Cardiac septum (tissue), 1 donor: ENCODE measurements at regions not wholly inside any gene's neighbourhood (a gene's known extent, or its start where the extent isn't known, plus 50 kb on each side); places are given as distances from the start of the nearest gene placed in this dataset.
A peak's percentile ranks its signal among the peaks of the same experiment; 100 is the strongest.

Experiments
- DNase-seq: peaks from one replicate; pipeline ENCODE4 v3.0.0-alpha.2; 2020; ENCODE audit warnings: low spot score
- intact Hi-C: fragments of 100-400 bp; cut with DNase I; formaldehyde crosslinking; loops from one replicate; pipeline ENCODE4 v1.14.0; 2022
- donor health status: DM: no; HTN: no; CAD: no.

- intact Hi-C loops = loop anchor here (10.0 kb wide), 1 partner anchor 632 kb away; no protein-coding TSS in a partner anchor
- no peak for DNase-seq
These were observed 150.0 kb upstream of the HAAO start for GRCh38 chr2:42942214-42942989.

GRCh38 chr2:42941633-42942176 is 149.3 kb upstream of the HAAO start:
- DNase-seq = no peak
- intact Hi-C loops = loop anchor here (10.0 kb wide), 1 partner anchor 633 kb away; no protein-coding TSS in a partner anchor

- no peak for DNase-seq
- intact Hi-C loops = loop anchor here (10.0 kb wide), 1 partner anchor 635 kb away; no protein-coding TSS in a partner anchor
These were observed 147.2 kb upstream of the HAAO start for GRCh38 chr2:42939411-42940206.

- intact Hi-C loops = no loop called here
These were observed 146.4 kb upstream of the HAAO start for GRCh38 chr2:42938671-42939370.

GRCh38 chr2:42937171-42937875 is 144.9 kb upstream of the HAAO start:
- intact Hi-C loops = no loop called here
- no peak for DNase-seq

More at GRCh38 chr2:42938671-42939370, 146.4 kb upstream of the HAAO start:
- DNase-seq = no peak

- DNase-seq = no peak
- intact Hi-C loops = no loop called here
These were observed 143.6 kb upstream of the HAAO start for GRCh38 chr2:42935692-42936671.

- intact Hi-C loops = no loop called here
- no peak for DNase-seq
These were observed 142.3 kb upstream of the HAAO start for GRCh38 chr2:42934580-42935186.

GRCh38 chr2:42933824-42934254 is 141.5 kb upstream of the HAAO start:
- DNase-seq = no peak
- intact Hi-C loops = no loop called here

GRCh38 chr2:42932271-42933151 is 140.1 kb upstream of the HAAO start:
- DNase-seq = peak; percentile 49
- intact Hi-C loops = no loop called here

- intact Hi-C loops = no loop called here
These were observed 139.4 kb upstream of the HAAO start for GRCh38 chr2:42931818-42932195.

GRCh38 chr2:42931146-42931817 is 138.9 kb upstream of the HAAO start:
- intact Hi-C loops = no loop called here
- no peak for DNase-seq

More at GRCh38 chr2:42931818-42932195, 139.4 kb upstream of the HAAO start:
- no peak for DNase-seq

GRCh38 chr2:42930025-42930581 is 137.7 kb upstream of the HAAO start:
- intact Hi-C loops = no loop called here
- DNase-seq = no peak

- no peak for DNase-seq
- intact Hi-C loops = no loop called here
These were observed 137.2 kb upstream of the HAAO start for GRCh38 chr2:42929546-42930024.

GRCh38 chr2:42928692-42929545 is 136.5 kb upstream of the HAAO start:
- no peak for DNase-seq
- intact Hi-C loops = no loop called here
